SHP77 treated with DMSO at 0.1 percent for 48 hours (cell line): ENCODE measurements at regions not wholly inside any gene's neighbourhood (a gene's known extent, or its start where the extent isn't known, plus 50 kb on each side); places are given as distances from the start of the nearest gene placed in this dataset.

Source experiments
- DNase-seq: peaks from one replicate; lab custom pipeline; 2025; lab: John Stamatoyannopoulos, UW

GRCh38 chr4:56240554-56241174, 146.6 kb downstream of the AASDH start:
- no peak for DNase-seq

GRCh38 chr4:56238251-56238650, 149.0 kb downstream of the AASDH start:
- DNase-seq = no peak

GRCh38 chr4:56235725-56236124, 151.6 kb downstream of the AASDH start:
- DNase-seq = no peak

- no peak for DNase-seq
These were observed 152.3 kb downstream of the AASDH start for GRCh38 chr4:56235011-56235410.

- DNase-seq = no peak
These were observed 153.2 kb downstream of the AASDH start for GRCh38 chr4:56234098-56234497.

- DNase-seq = no peak
These were observed 155.9 kb downstream of the AASDH start for GRCh38 chr4:56231410-56231809.

GRCh38 chr4:56229947-56230346, 157.3 kb downstream of the AASDH start:
- no peak for DNase-seq

- DNase-seq = no peak
These were observed 159.9 kb downstream of the AASDH start for GRCh38 chr4:56227301-56227835.

- no peak for DNase-seq
These were observed 160.7 kb downstream of the AASDH start for GRCh38 chr4:56226579-56226978.

- no peak for DNase-seq
These were observed 162.7 kb downstream of the AASDH start for GRCh38 chr4:56224641-56225040.

- no peak for DNase-seq
These were observed 164.8 kb downstream of the AASDH start for GRCh38 chr4:56222514-56222913.

GRCh38 chr4:56220261-56220660, 167.0 kb downstream of the AASDH start:
- no peak for DNase-seq

GRCh38 chr4:56219447-56219846, 167.8 kb downstream of the AASDH start:
- DNase-seq = no peak

GRCh38 chr4:56218230-56218895, 168.9 kb downstream of the AASDH start:
- DNase-seq = no peak

- no peak for DNase-seq
These were observed 169.9 kb downstream of the AASDH start for GRCh38 chr4:56217343-56217890.

- no peak for DNase-seq
These were observed 171.4 kb downstream of the AASDH start for GRCh38 chr4:56215901-56216300.

GRCh38 chr4:56215141-56215783, 172.0 kb downstream of the AASDH start:
- DNase-seq = no peak

- DNase-seq = no peak
These were observed 173.7 kb downstream of the AASDH start for GRCh38 chr4:56213543-56213942.

- DNase-seq = no peak
These were observed 174.5 kb downstream of the AASDH start for GRCh38 chr4:56212774-56213173.

- DNase-seq = no peak
These were observed 176.1 kb downstream of the AASDH start for GRCh38 chr4:56211202-56211601.

- no peak for DNase-seq
These were observed 176.9 kb downstream of the AASDH start for GRCh38 chr4:56210397-56210796.

GRCh38 chr4:56209767-56210166, 177.5 kb downstream of the AASDH start:
- DNase-seq = no peak

GRCh38 chr4:56208103-56208502, 179.2 kb downstream of the AASDH start:
- no peak for DNase-seq
